ENCODE measurements at regions not wholly inside any gene's neighbourhood (a gene's known extent, or its start where the extent isn't known, plus 50 kb on each side); places are given as distances from the start of the nearest gene placed in this dataset.

GRCh38 chr2:104420420-104420819 lies 433.5 kb upstream of the POU3F3 start:
- ATAC-seq (ENCODE audit: insufficient number of reproducible peaks, low FRiP score, low read depth) (no peak), DNase-seq (ENCODE audit: low spot score) (no peak)
- TF ChIP-seq CTCF (IDR thresholded peaks at IDR 0.05) = no peak
- no peaks in the 10 kb centered on the region for H3K9me3 ChIP-seq
- no peaks in the 10 kb centered on the region for H3K4me1 ChIP-seq (ENCODE audit: control insufficient read depth in 1 of 2, low read depth in 2 of 2)
- H3K36me3 ChIP-seq = no peaks in the 10 kb centered on the region
- H3K27ac ChIP-seq = no peak overlapping the region
- no peaks in the 10 kb centered on the region for H3K27me3 ChIP-seq (replicated peaks; ENCODE audit: insufficient read depth)
- no peak overlapping the region for H3K4me3 ChIP-seq

- H3K4me3 ChIP-seq = no peak overlapping the region
- H3K27me3 ChIP-seq (replicated peaks; ENCODE audit: insufficient read depth) = no peaks in the 10 kb centered on the region
- DNase-seq (ENCODE audit: low spot score) (no peak), ATAC-seq (ENCODE audit: insufficient number of reproducible peaks, low FRiP score, low read depth) (no peak)
- no peak for TF ChIP-seq CTCF (IDR thresholded peaks at IDR 0.05)
- no peaks in the 10 kb centered on the region for H3K4me1 ChIP-seq (ENCODE audit: control insufficient read depth in 1 of 2, low read depth in 2 of 2)
- no peak overlapping the region for H3K27ac ChIP-seq
- H3K36me3 ChIP-seq = no peaks in the 10 kb centered on the region
- H3K9me3 ChIP-seq = no peaks in the 10 kb centered on the region
These were observed 433.0 kb upstream of the POU3F3 start for GRCh38 chr2:104420953-104421352.

- Histone ChIP-seq H3K27ac (no peak overlapping the region), H3K36me3 (no peaks in the 10 kb centered on the region), H3K4me1 (ENCODE audit: control insufficient read depth in 1 of 2, low read depth in 2 of 2) (no peaks in the 10 kb centered on the region), H3K27me3 (replicated peaks; ENCODE audit: insufficient read depth) (no peaks in the 10 kb centered on the region), H3K9me3 (no peaks in the 10 kb centered on the region), H3K4me3 (no peak overlapping the region)
- ATAC-seq (ENCODE audit: insufficient number of reproducible peaks, low FRiP score, low read depth) (no peak), DNase-seq (ENCODE audit: low spot score) (no peak)
- no peak for TF ChIP-seq CTCF (IDR thresholded peaks at IDR 0.05)
These were observed 427.9 kb upstream of the POU3F3 start for GRCh38 chr2:104425850-104426595.

- no peak overlapping the region for H3K4me3 ChIP-seq
- H3K27me3 ChIP-seq (replicated peaks; ENCODE audit: insufficient read depth) = no peaks in the 10 kb centered on the region
- no peaks in the 10 kb centered on the region for H3K9me3 ChIP-seq
- H3K27ac ChIP-seq = no peak overlapping the region
- TF ChIP-seq CTCF (IDR thresholded peaks at IDR 0.05) = no peak
- DNase-seq (ENCODE audit: low spot score) (no peak), ATAC-seq (ENCODE audit: insufficient number of reproducible peaks, low FRiP score, low read depth) (no peak)
- no peaks in the 10 kb centered on the region for H3K4me1 ChIP-seq (ENCODE audit: control insufficient read depth in 1 of 2, low read depth in 2 of 2)
- H3K36me3 ChIP-seq = no peaks in the 10 kb centered on the region
These were observed 425.8 kb upstream of the POU3F3 start for GRCh38 chr2:104428155-104428554.

GRCh38 chr2:104429639-104430358 lies 424.1 kb upstream of the POU3F3 start:
- Histone ChIP-seq H3K4me1 (ENCODE audit: control insufficient read depth in 1 of 2, low read depth in 2 of 2) (no peaks in the 10 kb centered on the region), H3K27ac (no peak overlapping the region), H3K36me3 (no peaks in the 10 kb centered on the region), H3K4me3 (no peak overlapping the region), H3K27me3 (replicated peaks; ENCODE audit: insufficient read depth) (no peaks in the 10 kb centered on the region), H3K9me3 (no peaks in the 10 kb centered on the region)
- ATAC-seq (ENCODE audit: insufficient number of reproducible peaks, low FRiP score, low read depth) (no peak), DNase-seq (ENCODE audit: low spot score) (no peak)
- TF ChIP-seq CTCF (IDR thresholded peaks at IDR 0.05) = no peak

Data from thoracic aorta (tissue), 2 donors.